ENCODE measurements at regions not wholly inside any gene's neighbourhood (a gene's known extent, or its start where the extent isn't known, plus 50 kb on each side); places are given as distances from the start of the nearest gene placed in this dataset.
A peak's percentile ranks its signal among the peaks of the same experiment; 100 is the strongest.

- peak in 1 of 51 donors; percentile 28 for DNase-seq
These were observed 401.5 kb upstream of the PROK2 start for GRCh38 chr3:72186400-72186855.

DNA sequence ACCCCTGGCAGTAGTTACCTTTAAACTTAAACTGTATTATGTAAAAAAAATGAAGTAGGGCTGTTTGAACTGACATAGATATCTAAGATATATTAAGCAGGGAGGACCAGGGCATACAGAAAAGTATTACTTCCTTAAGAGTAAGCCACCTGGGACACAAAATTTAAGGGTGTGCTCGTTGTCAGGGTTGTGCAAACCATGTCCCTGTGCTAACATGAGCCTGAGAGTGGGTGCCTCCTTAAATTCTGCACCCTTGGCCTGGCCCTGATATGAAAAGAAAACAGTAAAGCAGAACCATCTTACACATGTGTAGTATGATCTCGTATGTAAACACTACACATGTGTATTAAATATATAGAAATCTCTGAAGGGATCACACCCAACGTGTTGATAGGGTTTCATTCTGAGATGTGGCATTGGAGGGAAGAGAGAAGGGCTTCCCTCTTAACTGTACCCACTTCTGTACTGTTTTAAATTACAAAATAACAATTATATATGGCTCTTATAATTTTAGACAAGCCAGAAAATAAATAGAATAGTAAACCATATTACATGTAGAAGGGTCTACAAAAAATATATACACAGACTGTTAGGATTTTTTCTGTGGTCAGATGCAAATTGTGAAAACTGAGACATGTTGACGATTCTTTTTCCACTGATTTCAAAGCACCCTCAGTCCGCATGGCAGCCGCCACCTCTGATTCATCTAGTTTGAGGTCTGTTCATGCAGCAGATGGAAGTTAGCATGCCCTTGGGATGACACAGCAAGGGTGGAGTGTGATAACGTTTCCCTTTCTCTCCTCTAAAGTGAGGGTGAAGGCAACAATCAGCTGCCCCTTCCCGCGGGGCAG lies 400.8 kb upstream of the PROK2 start:
- no peak for DNase-seq

GRCh38 chr3:72183489-72183888 lies 398.5 kb upstream of the PROK2 start:
- no peak for DNase-seq

- no peak for DNase-seq
These were observed 397.3 kb upstream of the PROK2 start for GRCh38 chr3:72182206-72182605.

GRCh38 chr3:72181251-72181650 lies 396.3 kb upstream of the PROK2 start:
- DNase-seq, result no peak

DNA sequence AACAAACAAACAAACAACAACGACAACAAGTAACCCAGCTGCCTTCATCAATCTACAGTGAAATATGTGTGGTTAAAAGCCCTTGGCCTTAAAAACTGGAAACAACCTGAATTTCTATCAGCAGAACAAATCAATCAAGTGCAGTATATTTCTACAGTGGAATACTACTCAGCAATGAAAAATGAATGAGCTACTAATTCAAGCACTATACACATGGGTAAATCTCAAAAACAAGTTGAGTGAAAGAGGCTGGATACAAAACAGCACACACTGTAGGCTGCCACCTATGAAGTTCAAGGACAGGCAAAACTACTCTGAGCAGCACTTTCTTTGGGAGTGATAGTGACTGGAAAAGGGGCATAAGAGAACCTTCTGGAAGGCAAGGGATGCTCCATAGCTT lies 395.5 kb upstream of the PROK2 start:
- no peak for DNase-seq

- DNase-seq, result no peak
These were observed 394.1 kb upstream of the PROK2 start for GRCh38 chr3:72179107-72179464.

GRCh38 chr3:72178463-72179106 lies 393.6 kb upstream of the PROK2 start:
- no peak for DNase-seq

- peak in 27 of 51 donors; percentile 7 to 80 (median 38) for DNase-seq
These were observed 392.4 kb upstream of the PROK2 start for GRCh38 chr3:72177075-72178050.

DNA sequence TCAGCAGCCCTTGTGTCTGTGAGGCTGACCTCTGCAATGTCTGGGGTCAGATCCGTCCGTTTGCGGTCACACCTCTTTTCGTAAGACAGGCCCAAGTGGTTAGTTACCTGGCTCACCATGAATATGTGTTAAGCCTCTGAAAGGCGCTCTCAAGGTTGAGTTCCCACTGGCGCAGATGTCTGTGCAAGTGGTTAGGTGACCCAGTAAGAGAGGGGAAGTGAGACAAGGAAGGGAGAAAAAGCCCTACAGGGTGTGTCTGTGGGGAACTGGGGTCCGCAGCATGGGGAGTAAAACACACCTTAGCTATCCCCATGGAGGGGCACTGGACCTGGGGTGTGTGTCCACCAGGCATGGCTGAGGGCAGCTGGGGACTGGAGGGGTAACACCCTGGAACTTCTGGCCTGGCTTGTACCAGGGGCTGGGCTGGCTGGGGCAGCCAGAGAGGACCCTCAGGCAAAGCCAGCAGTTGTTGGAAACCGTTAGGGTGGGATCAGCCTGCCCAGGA lies 391.6 kb upstream of the PROK2 start:
- peak in 1 of 51 donors; percentile 28 for DNase-seq

DNA sequence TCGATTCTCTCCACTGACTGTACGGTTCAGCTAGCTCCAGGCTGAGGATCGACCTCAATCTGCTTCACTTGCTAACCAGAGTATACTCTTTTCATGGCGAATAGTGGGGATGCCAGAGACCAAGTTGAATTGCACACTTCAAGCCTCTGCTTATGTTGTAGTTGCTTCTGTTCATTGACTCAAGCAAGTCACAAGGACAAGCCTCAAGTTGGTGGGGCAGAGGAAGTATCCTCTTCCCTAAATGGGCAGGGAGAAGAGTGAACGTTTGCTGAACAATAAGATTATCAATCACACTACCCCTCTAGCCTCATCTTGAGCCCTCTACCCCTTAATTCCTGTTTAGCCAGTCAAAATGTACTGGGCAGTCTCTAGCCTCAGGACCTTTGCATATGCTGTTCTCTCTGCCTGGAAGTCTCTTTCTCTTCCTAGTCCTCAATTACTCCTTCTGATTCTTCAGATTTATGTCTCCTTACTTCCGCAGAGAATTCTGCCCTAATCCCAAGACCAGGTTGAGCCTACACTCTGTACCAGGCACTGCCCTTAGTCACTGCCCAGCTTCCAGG lies 390.4 kb upstream of the PROK2 start:
- DNase-seq, result no peak

- no peak for DNase-seq
These were observed 389.9 kb upstream of the PROK2 start for GRCh38 chr3:72174890-72175289.

GRCh38 chr3:72174040-72174439 lies 389.1 kb upstream of the PROK2 start:
- DNase-seq, result no peak

DNA sequence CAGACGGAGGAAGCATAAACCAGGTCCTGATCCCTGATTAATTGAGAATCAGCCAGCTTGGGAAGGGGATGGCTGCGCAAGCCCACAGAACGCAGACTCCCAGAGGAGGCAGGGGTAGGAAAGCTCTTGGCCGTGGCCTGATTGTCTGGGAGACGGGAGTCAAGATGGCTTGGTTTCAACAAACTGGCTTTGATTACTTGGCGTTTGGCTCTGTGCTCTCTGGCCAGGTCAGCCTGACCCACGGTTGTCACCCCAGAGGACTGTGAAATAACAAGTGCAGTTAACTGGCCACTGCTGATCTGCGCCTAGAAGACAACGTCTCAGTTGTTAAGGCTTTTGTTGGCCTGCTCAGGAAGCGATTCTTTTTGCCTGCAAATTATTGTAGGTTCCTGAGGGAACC lies 387.0 kb upstream of the PROK2 start:
- DNase-seq, result peak in 45 of 51 donors; percentile 8 to 87 (median 43)

- peak in 32 of 51 donors; percentile 3 to 89 (median 54) for DNase-seq
These were observed 386.5 kb upstream of the PROK2 start for GRCh38 chr3:72171463-72171881.

GRCh38 chr3:72169561-72170472 lies 384.9 kb upstream of the PROK2 start:
- no peak for DNase-seq

- DNase-seq, result no peak
These were observed 384.2 kb upstream of the PROK2 start for GRCh38 chr3:72169120-72169519.

DNA sequence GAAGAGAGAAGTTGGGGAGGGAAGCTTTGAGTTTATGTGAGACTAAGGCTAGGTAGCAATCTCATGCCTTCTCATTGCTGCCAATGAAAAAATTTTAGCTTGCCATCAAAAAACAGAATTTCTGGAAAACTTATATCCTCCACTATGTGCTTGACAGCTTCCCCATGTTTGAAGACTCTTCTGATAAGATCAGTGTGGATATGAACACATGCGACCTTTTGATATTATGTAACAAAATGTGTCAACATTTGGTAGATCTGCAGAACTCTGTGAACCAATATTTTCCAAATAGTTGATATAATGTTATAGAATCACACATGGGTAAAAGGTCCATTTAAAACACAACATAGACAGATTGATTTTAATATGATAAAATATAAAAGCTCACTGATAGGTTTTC lies 380.9 kb upstream of the PROK2 start:
- no peak for DNase-seq

DNA sequence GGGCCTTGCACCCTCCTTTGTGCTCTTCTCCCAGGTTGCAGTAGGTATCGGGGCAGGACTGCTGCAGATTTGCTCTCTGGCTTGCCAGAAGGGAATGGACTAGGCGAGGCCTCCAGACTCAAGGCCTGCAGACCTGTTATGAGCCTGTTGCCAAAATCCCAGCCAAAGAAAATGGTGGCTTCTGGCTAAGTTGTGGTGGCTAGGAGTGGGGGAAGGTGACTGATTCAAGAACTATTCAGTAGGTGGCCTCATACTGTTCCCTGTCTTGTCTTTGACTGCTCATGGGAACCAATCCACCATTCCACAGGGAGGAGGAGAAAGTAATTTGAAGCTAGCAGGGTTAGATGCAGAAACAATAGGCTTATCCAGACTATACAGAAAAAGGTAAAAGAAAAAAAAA lies 380.4 kb upstream of the PROK2 start:
- no peak for DNase-seq

DNA sequence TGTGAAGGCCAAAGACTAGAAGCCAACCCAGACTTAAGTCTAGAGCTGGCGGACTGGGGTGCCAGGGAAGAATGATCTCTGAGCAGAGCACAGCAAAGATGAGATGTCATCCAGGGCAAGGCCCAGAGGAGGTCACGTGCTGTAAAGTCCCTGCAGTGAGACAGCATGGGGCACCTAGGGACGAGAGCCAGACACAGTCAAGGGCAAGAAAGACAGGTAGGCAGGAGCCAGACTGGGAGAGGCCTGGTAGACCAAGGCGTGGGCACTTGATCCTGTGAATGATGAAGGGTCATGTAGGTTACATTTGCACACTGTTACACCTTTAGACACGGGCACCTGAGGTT lies 379.7 kb upstream of the PROK2 start:
- no peak for DNase-seq
